PC-9 (cell line): ENCODE measurements at regions not wholly inside any gene's neighbourhood (a gene's known extent, or its start where the extent isn't known, plus 50 kb on each side); places are given as distances from the start of the nearest gene placed in this dataset.

ENCODE experiments used
- CTCF ChIP-seq: fragments of 200-600 bp; sonication (generic); conservative IDR thresholded peaks from 2 replicates; pipeline ENCODE4 v1.6.1; 2017; ENCODE audit warnings: mixed run types, antibody characterized with exemption, mild to moderate bottlenecking, moderate library complexity
- EZH2 ChIP-seq: fragments of 200-600 bp; sonication (generic); IDR thresholded peaks from 2 replicates; pipeline ENCODE4 v1.8.0; 2017; ENCODE audit warnings: antibody characterized with exemption, low read depth

- TF ChIP-seq CTCF (no peak), EZH2 (no peak)
These were observed 65.3 kb upstream of the BMP2 start for GRCh38 chr20:6702144-6702543.
